Retinal pigment epithelial cell (primary cell): ENCODE measurements at regions not wholly inside any gene's neighbourhood (a gene's known extent, or its start where the extent isn't known, plus 50 kb on each side); places are given as distances from the start of the nearest gene placed in this dataset.

Experiments used
- DNase-seq: peaks from one replicate; pipeline ENCODE4 v3.0.0-alpha.2; 2010; ENCODE audit warnings: low read depth
- H3K4me3 ChIP-seq: 2 replicates; pipeline ENCODE4 v1.5.1; 2011; ENCODE audit warnings: mild to moderate bottlenecking, low read length, control low read depth, moderate library complexity
- TF ChIP-seq, protein P1 (sequence below): conservative IDR thresholded peaks from 2 replicates; pipeline ENCODE4 v1.5.1; 2011; ENCODE audit warnings: low read depth, low read length, control low read depth, inconsistent platforms

DNA sequence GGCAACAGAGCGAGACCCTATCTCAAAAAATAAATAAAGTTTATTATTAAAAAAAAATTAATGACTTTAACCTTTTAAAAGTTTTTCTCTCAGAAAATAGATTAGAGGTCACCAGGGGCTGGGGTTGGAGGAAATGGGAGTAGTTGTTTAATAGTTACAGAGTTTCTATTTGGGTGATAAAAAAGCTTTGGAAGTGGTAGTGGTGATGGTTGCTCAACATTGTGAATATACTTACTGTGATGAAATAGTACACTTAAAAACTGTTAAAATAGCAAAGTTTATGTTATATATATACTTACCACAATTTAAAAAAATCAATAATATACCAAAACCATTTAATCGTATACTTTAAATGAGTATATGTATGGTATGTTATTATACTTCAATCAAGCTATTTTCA is 59.6 kb downstream of the ARL6IP4 start:
- TF ChIP-seq, protein P1, sequence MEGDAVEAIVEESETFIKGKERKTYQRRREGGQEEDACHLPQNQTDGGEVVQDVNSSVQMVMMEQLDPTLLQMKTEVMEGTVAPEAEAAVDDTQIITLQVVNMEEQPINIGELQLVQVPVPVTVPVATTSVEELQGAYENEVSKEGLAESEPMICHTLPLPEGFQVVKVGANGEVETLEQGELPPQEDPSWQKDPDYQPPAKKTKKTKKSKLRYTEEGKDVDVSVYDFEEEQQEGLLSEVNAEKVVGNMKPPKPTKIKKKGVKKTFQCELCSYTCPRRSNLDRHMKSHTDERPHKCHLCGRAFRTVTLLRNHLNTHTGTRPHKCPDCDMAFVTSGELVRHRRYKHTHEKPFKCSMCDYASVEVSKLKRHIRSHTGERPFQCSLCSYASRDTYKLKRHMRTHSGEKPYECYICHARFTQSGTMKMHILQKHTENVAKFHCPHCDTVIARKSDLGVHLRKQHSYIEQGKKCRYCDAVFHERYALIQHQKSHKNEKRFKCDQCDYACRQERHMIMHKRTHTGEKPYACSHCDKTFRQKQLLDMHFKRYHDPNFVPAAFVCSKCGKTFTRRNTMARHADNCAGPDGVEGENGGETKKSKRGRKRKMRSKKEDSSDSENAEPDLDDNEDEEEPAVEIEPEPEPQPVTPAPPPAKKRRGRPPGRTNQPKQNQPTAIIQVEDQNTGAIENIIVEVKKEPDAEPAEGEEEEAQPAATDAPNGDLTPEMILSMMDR = no peak
- H3K4me3 ChIP-seq = no peak overlapping the region
- no peak for DNase-seq

DNA sequence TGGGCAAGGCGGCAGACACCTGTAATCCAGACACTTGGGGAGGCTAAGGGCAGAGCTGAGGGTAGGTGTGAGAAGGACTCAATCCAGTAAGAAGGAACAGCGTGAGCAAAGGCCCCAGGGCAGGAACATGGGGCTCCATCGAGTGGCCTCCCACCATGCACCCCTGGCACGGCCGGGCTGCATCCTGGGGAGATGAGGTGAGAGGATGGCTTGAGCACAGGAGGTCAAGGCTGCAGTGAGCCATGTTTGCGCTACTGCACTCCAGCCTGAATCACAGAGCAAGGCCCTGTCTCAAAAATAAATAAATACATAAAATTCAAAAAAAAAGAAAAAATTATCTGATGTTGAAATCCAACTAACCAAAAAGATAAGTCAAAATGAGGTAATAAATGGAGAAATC is 58.5 kb downstream of the ARL6IP4 start:
- no peak for DNase-seq
- TF ChIP-seq, protein P1 = no peak
- H3K4me3 ChIP-seq = no peak overlapping the region

DNA sequence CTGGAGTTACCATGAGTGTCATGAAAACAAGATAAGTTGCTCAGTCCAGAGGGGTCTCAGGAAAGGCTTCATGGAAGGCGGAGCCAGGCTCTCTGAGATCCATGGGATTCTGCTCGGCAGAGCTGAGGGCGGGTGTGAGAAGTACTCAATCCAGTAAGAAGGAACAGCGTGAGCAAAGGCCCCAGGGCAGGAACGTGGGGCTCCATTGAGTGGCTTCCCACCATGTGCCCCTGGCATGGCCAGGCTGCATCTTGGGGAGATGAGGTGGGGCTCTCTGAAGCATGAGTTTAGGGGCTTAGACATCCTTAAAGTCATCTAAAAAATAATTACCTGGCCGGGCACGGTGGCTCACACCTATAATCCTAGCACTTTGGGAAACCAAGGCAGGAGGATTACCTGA is 58.0 kb downstream of the ARL6IP4 start:
- no peak for DNase-seq
- H3K4me3 ChIP-seq = no peak overlapping the region
- TF ChIP-seq, protein P1 = no peak

DNA sequence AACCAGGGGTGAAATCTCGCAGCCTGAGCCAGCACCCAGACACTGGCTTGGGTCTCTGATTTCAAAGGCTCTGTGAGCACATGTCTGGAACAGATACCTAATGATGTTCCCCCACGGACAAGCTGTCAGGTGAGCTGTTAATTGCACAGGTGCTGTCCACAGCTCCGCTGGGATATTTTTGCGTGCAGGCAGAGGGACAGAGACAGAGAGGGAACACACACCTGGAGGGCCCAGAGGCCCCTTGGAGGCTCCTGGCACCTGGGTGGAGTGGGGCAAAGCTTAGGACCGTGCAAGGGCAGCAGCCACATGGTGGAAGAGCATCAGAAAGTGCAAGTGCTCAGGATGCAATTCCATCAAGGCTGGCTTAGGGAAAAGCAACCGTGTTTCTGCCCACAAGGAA is 57.3 kb downstream of the ARL6IP4 start:
- TF ChIP-seq, protein P1 = no peak
- no peak overlapping the region for H3K4me3 ChIP-seq
- no peak for DNase-seq

DNA sequence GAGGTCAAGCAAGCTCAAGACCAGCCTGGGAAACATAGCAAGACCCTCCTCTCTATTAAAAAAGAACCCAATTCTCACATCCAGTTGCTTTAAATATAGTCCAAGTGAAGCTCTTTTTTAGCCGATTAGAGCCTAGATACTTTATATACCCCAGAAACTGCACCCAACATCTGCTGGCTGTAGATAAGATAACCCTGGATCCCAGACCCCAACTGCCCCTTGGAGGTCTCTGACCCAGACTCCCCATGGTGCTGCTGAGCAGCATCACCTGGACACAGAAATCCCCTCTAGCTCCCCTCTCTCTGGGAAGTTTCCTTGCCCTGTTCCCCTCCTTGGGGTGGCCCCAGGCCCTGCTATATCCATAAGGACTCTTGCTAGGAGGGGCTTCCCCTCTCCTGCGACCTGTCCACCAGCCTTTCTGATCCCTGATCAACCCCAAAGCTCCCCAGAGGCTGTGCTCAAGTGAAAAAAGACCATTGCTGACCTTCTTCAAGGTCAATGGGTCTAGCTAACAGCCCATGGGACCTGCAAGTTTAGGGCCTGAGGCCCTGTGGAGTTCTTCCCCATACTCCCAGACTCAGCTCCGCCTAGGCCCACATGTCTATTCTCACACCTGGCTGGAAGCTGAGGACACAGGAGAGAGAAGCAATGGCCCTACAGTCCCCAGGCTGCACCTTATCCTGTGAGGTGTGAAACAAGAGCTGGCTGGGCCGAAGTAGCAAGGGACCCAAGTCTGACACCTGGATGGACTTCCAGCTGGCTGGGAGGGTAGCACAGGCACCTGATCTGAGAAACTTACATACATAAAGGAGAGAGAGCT is 56.2 kb downstream of the ARL6IP4 start:
- TF ChIP-seq, protein P1 = no peak
- no peak for DNase-seq
- H3K4me3 ChIP-seq = no peak overlapping the region

DNA sequence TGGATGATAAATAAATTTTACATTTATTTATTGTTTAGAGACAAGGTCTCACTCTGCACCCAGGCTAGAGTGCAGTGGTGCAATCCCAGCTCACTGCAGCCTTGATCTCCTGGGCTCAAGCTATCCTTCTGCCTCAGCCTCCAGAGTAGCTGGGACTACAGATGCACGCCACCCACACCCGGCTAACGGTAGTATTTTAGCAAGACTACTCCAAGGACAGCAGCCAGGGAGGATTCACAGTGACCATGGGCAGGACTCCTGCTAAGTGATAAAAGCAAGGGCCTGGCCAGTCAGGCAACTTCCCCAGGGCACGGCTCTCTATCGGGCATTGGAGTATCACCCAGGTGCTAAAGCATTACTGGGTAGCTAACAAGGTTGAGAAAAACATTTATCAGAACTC is 55.4 kb downstream of the ARL6IP4 start:
- no peak overlapping the region for H3K4me3 ChIP-seq
- DNase-seq = no peak

More for the DNA sequence above, 55.4 kb downstream of the ARL6IP4 start:
- TF ChIP-seq, protein P1 = no peak
